ENCODE measurements at regions not wholly inside any gene's neighbourhood (a gene's known extent, or its start where the extent isn't known, plus 50 kb on each side); places are given as distances from the start of the nearest gene placed in this dataset.
"Not testable (repeated sequence)": the region's sequence is repeated elsewhere in the genome, so short reads cannot be mapped to it uniquely, and the experiment has no call there.

DNA sequence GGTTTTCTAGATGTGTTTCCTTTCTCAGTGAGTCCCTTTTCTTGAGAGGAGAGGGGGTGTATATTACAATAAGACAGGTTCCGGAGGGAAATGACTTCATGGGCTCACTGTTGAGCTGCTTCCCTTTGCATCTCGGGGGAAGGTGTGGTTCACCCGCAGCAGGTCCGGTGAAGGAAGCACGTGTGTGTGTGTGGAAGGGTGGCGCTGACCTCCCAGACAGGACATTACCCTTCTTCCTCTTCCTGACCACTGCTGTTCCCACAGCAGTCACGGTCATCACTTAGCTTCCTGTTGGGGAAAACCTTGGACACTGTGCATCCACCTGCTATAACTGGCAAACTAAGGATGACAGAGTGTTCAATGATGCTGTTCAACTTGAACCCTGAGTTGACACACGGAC lies 83.6 kb downstream of the PLEKHG1 start:
- DNase-seq (ENCODE audit: low spot score) = no peak

DNA sequence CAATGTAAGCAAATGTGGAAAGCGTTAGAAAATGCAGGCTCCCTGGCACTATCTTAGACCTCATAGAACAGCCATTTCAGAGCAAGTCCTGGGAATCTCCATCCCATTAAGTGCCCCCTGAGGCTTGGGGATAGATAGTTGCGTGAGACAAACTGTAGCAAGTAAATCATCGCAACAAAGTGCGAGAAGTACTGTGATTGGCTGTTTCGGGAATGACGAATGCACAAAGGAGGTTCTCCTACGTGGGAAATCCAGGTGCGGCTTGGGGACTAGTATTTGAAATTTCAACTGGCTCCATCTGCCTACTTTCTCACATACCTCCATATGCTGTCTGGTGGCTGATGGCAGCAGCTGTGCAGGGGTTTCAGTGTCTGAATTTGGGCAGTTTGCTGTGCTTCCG lies 84.5 kb downstream of the PLEKHG1 start:
- no peak for DNase-seq (ENCODE audit: low spot score)

DNA sequence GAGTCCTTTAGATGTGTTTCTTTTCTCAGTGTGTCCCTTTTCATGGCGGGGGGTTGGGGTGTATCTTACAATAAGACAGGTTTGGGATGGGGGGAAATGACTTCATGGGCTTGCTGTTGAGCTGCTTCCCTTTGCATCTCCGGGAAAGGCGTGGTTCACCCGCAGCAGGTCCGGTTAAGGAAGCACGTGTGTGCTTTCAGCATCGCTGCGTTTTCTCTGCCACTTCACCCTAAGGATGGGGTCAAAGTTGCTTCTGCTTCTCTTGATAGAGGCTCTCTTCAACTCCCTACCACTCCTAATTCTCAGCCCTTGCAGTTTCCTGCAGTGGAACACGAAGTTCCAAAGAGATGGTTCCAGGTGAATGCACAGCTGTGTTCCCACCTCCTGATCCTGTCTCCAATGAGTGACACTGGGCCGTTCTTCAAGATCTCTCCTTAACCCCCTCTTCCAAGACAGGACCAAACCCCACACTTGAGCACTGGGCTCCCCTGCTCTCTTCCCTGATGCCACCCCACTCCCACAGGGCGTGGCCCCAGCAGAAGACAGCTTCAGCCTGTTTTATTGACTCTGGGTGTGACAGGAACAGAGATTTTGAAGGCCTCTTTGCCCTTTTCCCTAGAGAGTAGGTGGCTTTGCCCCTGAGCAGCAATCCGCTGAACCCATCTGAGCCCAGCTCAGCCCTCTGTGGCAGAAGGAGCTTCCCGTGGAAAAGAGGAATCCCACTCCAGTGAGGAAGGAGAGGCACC lies 85.2 kb downstream of the PLEKHG1 start:
- DNase-seq (ENCODE audit: low spot score) = no peak

DNA sequence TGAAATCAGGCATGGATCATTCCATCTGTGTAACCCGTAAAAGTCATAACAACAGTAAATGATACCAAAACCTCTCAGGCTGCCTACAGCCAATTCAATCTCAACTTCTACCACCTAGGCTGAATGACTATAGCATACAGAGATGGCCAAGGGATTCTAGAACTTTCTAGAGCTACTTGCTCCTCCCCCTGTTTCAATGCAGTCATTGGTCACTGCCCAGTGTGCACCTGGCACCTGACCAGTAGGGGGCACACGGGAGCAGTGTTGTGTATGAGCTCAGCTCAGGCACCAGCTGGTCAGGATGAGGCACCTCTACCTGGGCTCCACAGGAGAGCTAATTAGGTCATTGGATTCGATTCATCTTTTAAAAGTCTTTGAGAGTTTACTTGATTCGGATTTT lies 86.2 kb downstream of the PLEKHG1 start:
- no peak for DNase-seq (ENCODE audit: low spot score)

DNA sequence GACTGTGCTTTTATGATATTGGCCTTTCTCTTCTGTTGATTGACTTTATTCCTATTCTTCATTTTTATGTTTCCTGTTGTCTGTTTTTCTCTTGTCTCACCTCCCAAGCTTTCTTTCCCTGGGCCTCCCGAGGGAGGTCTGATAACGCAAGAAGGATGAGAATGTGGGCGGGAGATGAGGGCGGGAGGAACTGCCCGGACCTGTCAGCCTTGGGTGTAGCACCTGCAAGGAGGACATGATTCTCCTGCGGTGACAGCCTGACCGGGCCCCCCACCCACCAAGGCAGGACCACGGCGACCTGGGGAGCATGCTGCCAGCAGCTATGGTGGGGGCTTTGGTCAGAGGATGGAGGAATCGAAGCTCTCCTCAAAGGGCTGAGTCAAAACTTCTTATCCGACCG lies 86.9 kb downstream of the PLEKHG1 start:
- DNase-seq (ENCODE audit: low spot score) = no peak

DNA sequence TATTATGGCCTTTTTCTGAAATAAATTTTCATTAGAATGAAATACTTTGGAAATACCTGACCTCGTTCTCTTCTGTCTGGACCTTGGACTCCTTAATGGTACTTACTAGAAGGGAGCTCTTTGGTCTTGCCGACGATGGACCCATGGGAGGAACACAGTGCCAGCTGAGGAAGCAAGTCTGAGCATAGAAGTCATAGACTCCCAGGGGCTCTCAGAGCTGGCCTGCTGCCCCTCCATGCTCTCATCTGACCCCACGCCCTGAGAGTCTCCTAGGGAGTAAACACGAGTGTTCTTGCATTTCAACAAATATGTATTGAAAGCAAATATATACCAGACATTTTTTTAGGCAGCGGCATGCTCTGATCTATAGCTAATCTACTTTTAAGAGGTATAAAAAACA lies 87.8 kb downstream of the PLEKHG1 start:
- no peak for DNase-seq (ENCODE audit: low spot score)

DNA sequence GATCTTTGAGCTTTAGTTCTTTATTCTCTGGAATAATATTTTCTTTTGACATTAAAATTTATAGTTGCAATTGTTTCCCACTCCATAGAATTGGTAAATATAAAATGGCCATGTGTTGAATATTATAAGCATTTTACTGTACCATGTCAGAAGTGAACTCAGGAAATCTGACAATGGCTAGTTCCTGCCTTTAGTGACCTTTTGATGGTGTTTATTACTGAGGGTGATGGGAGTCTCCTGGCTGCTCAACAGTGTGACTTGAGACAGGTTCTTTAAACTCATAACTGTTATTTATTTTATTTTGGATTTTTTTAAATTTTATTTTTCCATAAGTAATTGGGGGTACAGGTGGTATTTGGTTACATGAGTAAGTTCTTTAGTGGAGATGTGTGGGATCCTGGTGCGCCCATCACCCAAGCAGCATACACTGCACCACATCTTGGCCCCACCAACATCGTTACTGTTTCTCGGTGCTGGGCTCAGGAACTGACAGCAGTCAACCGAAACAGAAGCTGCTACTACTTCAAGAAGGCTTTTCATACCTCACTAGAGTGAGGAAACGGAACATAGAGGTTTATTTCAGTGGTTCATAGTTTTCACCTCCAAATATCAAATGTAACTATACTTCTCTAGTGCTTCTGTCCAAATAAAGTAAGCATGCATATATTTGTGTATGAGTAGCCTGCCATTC lies 90.4 kb downstream of the PLEKHG1 start:
- DNase-seq (ENCODE audit: low spot score) = no peak

DNA sequence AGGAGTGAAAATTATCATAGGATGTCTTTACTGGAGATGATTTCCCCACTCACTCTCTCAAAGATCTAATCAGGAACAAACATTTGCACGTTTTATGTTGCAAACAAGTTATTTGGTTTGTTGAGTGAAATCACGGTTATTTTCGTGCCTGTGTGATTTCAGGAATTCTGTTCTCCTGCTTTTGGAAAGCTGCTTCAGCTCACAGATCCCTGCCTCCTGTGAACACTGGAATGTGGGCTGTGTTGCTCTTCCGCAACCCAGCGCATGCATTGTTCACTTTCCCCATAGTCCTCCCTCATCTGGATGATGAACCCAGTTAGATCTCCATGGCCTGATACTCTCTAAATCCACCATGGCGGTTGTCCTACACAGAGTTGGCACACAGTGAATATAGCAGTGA lies 91.0 kb downstream of the PLEKHG1 start:
- DNase-seq (ENCODE audit: low spot score) = no peak

DNA sequence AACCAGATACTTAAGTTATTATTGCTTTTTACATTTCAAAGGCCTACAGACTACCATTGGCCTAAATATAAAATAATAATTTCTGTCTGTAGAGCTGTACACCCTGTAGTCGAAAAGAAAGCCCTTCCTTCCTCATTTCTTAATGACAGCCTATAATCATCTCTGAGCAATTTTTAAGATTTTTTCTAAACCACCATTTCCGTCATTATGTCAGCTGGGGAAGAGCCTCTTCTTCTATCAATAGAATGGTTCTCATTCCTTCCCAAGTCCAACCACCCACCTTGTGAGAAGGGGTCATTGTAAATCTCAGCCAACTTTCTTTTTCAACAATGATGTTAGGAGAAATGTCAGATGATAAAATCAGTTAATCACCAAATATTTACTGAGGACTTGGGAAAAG lies 91.8 kb downstream of the PLEKHG1 start:
- no peak for DNase-seq (ENCODE audit: low spot score)

DNA sequence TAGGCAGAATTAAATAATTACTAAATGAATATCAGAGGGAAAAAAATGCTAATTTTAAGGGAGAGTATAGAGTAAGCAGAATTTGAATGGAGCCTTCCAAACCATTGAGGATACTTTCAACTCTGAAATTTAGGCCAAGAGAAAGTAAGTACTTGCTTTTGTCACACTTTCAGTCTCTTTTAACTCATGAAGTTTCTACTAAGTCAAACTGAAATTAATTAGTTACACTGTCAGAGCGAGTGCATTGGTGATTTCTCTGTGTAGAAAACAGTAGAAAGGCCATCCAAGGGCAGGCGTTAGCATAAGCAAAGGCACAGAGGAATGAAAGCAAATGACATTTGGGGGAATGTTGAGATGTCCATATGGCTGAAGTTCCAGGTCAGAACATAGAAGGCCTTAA lies 92.9 kb downstream of the PLEKHG1 start:
- DNase-seq (ENCODE audit: low spot score) = no peak

DNA sequence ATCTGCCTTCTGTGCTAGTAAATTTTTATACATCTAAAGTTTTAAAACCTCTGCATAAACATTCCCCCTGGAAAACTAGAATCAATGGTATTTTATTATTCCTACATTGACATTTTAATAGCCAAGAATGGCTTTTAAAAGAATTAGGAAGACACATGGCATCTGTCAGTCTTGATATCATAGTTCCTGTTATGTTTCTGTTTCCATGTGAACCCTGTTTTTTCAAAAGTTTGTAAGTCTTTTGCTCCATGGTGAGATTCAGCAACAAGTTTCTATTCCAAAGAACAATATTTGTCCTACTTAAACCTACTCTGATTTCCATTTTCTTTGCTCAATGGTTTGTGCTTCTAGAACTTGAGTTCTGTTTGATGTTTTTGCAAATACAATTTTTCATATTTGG lies 95.2 kb downstream of the PLEKHG1 start:
- no peak for DNase-seq (ENCODE audit: low spot score)

DNA sequence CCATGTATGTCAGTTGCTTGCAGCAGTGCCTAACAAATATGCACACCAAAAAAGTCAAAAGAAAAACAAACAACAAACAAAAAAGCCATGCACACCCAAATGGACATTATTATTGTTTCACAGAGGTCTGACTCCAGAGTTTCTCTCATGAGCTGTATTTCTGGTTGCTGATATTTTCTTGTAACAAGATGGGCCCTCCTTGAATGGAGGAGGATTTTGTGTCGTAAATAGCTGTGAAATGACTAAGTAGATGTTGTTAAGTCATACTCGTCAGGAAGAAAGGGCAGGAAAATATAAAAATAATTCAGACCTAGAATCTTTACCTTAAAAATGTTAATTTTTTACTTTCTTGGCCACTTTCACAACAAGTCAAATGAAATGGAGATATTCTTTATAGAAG lies 96.0 kb downstream of the PLEKHG1 start:
- no peak for DNase-seq (ENCODE audit: low spot score)

DNA sequence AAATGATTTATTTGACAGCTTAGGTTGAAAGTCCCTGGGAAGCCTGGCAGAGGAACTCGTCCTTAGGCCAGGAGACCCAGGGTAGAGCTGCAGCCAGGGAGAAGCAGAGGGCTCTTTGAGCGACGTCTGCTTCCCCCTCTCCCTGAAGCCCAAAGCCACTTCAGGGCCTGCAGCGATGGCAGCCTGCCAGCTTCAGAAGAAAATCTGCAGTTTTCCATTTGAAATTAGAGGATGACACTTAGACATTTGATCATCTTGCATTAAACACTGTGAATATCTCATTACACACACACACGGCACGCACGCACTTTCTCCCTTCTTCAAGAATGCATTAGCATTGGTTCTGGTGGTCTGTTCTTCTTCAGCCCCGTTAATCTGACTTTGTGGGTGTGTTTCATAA lies 96.5 kb downstream of the PLEKHG1 start:
- DNase-seq (ENCODE audit: low spot score) = no peak

DNA sequence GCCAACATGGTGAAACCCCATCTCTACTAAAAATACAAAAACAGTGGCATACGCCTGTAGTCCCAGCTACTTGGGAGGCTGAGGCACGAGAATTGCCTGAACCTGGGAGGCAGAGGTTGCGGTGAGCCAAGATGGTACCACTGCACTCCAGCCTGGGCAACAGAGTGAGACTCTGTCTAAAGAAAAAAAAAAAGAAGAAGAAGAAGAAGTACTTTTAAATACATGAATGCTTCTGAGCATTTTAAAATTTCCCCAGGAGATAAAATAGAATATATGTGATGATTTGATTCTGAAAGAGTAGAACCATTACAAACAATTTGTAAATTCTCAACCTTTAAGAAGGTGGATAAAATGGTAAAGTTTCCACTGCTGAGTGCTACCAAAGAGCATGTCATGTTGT lies 97.2 kb downstream of the PLEKHG1 start:
- not testable (repeated sequence) for DNase-seq (ENCODE audit: low spot score)

DNA sequence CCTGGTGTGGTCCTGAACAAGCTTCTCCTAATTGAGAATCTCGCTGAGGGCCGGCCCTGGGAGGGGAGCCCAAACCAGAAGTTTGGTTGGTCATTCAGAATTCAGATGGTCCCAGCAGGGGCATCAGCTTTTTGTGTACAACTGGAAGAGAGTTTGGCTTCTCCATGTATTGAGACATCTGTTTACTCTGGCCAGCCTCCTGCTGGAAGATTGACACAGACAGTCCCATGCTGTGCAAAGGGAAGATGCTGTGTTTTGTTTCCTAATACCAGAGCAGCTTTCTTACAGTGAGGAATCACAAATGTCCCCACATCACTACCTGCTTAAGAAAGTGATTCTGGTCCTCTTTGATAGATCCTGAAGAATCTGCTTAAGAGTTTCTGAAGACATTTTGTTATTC lies 97.8 kb downstream of the PLEKHG1 start:
- no peak for DNase-seq (ENCODE audit: low spot score)

DNA sequence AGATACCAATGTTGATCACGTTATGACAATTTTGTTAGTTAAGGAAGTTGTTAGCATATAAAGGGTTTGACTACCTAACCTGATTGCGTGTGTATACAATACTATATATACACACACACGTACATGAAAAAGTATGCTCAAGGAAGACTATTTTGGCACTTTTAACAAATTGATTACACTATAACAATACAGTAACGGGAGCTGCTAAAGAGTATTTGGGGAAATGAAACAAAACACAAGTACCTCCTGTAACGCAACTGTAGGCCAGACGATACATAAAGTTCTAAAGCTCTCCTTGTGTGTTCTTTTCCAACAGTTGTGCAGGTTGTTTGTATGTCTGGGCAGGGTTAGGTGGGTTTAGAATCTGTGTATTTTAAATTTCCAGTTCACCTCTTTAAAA lies 98.7 kb downstream of the PLEKHG1 start:
- no peak for DNase-seq (ENCODE audit: low spot score)

DNA sequence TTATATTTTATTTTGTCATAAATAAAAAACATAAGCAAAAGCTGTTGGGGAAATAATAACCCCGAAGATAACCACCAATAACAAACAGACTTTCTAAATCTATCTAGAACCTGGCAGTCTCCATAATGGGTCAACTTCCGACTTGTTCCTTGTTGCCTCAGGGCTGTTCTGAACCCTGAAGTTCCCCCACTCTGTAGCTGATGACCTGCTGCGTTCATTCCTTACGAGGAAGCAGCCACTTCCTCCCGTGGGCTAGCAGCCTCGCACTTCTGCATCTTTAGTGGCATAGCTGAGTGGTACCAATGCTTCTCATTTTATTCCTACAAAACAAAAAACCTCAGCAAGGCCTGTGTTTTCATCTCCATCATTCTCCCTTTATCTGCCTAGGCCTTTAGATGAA lies 103.0 kb downstream of the PLEKHG1 start:
- no peak for DNase-seq (ENCODE audit: low spot score)

DNA sequence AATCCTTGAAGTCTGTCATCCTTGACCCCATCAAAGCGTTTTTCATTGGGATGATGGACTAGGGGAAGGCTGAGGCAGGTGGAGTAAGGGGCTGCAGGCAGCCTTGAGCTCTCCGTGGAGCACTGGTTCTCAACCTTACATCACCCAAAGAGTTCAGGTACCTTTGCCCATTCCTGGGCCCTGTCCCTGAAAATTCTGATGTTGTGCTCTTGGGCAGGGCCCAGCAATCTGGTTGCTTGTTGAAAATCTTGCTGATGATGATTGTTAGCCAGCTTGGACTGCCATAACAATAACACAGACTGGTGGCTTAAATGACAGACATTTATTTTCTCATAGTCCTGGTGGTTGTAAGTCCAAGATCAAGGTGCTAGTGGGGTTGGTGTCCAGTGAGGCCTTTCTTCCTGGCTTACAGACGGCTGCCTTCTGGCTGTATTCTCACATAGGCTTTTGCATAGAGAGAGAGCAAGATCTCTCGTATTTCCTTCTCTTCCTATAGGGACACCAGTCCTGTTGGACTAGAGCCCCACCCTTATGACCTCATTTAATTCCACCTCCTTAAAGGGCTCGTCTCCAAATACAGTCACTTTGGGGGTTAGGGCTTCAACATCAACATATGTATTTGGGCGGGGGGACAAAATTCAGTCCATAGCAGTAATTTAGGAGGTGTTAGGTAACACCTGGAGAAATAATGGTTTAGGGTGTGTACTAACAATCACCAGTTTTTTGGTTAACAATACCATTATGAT lies 104.9 kb downstream of the PLEKHG1 start:
- DNase-seq (ENCODE audit: low spot score) = no peak

DNA sequence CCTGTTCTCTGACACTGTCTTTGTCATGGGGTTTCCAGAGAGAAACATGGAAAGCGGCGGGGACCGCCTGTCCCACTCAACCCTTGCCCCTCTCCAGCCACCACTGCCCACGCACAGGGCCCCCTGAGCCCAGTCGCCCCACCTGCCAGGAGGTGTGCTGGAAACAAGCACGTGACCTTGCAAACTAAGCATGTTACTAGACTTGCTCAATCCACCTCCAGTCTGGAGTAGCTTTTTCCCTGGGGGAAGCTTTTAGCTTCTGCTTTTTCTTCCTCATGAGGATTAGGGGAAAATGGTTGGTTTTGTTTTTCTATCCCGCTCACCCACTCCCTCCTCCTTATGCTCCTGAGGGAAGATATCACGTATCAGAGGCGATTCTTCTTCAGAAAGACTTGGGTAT lies 105.7 kb downstream of the PLEKHG1 start:
- DNase-seq (ENCODE audit: low spot score) = no peak

DNA sequence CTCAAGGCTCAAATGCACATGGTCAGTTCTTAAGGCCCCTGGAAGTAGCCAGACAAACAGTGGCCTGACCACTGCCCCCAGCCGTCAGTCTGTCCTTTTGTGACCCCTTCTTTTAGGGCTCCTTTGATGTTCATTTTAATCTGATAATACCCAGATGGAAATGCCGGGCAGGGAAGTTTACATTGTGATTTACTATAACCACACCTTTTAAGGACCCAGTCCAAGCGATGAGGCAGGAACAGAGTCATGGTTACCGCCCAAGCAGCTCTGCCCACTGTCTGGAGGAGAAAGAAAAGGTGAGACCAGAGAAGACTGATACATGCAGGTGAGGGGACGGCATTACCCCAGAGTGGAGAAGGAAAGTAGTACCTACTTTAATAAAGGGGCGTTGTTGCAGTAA lies 110.6 kb downstream of the PLEKHG1 start:
- DNase-seq (ENCODE audit: low spot score) = no peak

DNA sequence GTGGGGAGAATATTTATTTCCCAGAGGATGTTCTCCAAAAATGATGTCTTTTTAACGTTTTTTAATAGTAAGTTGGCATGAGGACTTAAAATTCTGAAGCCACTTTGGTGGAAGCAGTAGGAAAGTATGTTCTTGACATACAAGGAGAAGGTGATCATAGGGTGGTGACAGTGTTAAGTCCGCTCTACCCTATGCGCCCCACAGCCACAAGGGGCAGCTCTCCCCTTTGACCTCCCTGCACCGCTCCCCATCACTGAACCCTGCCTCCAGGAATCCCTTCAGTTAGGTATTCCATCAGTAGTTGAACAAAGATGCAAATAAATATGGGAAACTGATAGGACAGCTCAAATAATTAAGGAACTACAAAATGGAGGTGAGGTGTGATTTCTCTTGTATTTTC lies 111.4 kb downstream of the PLEKHG1 start:
- DNase-seq (ENCODE audit: low spot score) = no peak

DNA sequence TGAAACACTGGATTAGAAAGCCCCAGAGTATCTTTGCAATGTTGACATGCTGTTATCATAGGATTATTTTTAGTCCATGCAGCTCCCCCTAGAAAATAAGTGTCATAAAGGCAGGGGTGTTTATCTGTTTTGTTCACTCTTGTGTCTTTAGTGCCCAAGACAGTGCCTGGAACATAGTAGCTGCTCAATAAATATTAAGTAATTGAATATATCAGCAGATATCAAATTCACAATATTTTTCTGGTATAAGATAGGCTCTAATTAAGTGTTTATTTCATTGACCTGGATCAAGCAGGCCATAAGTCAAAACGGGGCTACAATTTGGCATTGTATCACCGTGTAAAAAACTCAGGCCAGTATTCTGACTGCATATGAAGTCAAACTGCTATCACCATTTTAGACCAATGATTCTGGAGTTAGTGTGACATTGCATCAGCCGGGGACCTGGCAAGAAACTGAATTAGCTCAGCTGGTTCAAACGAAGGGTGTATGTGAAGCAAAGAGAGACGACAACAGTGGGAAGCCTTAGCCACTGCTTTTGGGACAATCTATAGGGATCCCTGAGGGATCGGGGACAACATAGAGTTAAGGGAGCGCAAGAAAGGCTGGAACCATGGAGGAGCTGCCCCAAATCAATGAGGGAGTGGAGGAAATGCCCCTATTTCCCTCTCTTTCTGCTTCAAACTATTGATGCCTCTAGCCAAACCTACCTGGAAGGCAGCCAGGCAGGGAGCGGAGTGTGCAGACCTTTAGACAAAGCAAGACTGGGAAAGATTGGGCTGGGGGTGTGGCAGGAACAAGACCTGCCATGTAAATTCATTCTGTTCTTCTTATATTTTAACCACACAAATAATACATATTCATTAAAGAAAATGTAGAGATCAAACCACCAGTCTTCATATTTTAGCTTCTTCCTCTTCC lies 112.2 kb downstream of the PLEKHG1 start:
- DNase-seq (ENCODE audit: low spot score) = no peak
